LNCaP clone FGC (cell line): ENCODE measurements at regions not wholly inside any gene's neighbourhood (a gene's known extent, or its start where the extent isn't known, plus 50 kb on each side); places are given as distances from the start of the nearest gene placed in this dataset.

Experiments used
- DNase-seq: peaks from one replicate; pipeline ENCODE4 v3.0.0-alpha.2; 2011; ENCODE audit warnings: low read depth
- H3K4me3 ChIP-seq: 2 replicates; pipeline ENCODE4 v1.5.1; 2011; ENCODE audit warnings: mild to moderate bottlenecking, low read depth, low read length, control low read depth
- CTCF ChIP-seq: IDR thresholded peaks from 2 replicates; pipeline ENCODE4 v1.5.1; 2012; ENCODE audit warnings: mild to moderate bottlenecking; ENCODE audit not compliant: control insufficient read depth, insufficient read depth; ENCODE audit errors: extremely low read depth

GRCh38 chr1:88526456-88526855 is 157.6 kb upstream of the PKN2 start:
- no peak for DNase-seq
- no peak for TF ChIP-seq CTCF
- H3K4me3 ChIP-seq, result no peak overlapping the region

- DNase-seq, result no peak
- TF ChIP-seq CTCF, result no peak
- no peak overlapping the region for H3K4me3 ChIP-seq
Measured at GRCh38 chr1:88528792-88529191, 155.3 kb upstream of the PKN2 start.

- TF ChIP-seq CTCF, result no peak
- no peak for DNase-seq
- H3K4me3 ChIP-seq, result no peak overlapping the region
Measured at GRCh38 chr1:88529581-88529980, 154.5 kb upstream of the PKN2 start.

- no peak for TF ChIP-seq CTCF
- no peak for DNase-seq
- no peak overlapping the region for H3K4me3 ChIP-seq
Measured at GRCh38 chr1:88530246-88530645, 153.8 kb upstream of the PKN2 start.

GRCh38 chr1:88537787-88538186 is 146.3 kb upstream of the PKN2 start:
- TF ChIP-seq CTCF, result no peak
- DNase-seq, result no peak
- H3K4me3 ChIP-seq, result no peak overlapping the region

GRCh38 chr1:88538222-88538899 is 145.7 kb upstream of the PKN2 start:
- H3K4me3 ChIP-seq, result no peak overlapping the region
- DNase-seq, result no peak
- no peak for TF ChIP-seq CTCF

- TF ChIP-seq CTCF, result no peak
- H3K4me3 ChIP-seq, result no peak overlapping the region
- DNase-seq, result no peak
Measured at GRCh38 chr1:88540255-88540654, 143.8 kb upstream of the PKN2 start.
